Duodenal mucosa (tissue), 2 donors: ENCODE measurements at regions not wholly inside any gene's neighbourhood (a gene's known extent, or its start where the extent isn't known, plus 50 kb on each side); places are given as distances from the start of the nearest gene placed in this dataset.
"Not testable (repeated sequence)": the region's sequence is repeated elsewhere in the genome, so short reads cannot be mapped to it uniquely, and the experiment has no call there.

ENCODE experiments used
- H3K27ac ChIP-seq: one replicate; pipeline ENCODE4 v1.7.0; 2013; ENCODE audit warnings: low read depth, low read length
- H3K27me3 ChIP-seq, 2 donors: one replicate each; pipeline ENCODE4 v1.7.0; 2013; ENCODE audit warnings: low read length in 2 of 2, control low read depth in 1 of 2; ENCODE audit not compliant: insufficient read depth in 2 of 2, control insufficient read depth in 1 of 2
- H3K36me3 ChIP-seq, 2 donors: one replicate each; pipeline ENCODE4 v1.7.0; 2013; ENCODE audit warnings: low read length in 2 of 2, control low read depth in 1 of 2; ENCODE audit not compliant: insufficient read depth in 2 of 2, control insufficient read depth in 1 of 2
- H3K4me1 ChIP-seq, 2 donors: one replicate each; pipeline ENCODE4 v1.7.0; 2013; ENCODE audit warnings: low read length in 2 of 2, control low read depth in 1 of 2; ENCODE audit not compliant: insufficient read depth in 2 of 2, control insufficient read depth in 1 of 2
- H3K4me3 ChIP-seq, 2 donors: one replicate each; pipeline ENCODE4 v1.7.0; 2013; ENCODE audit warnings: low read length in 2 of 2, low read depth in 1 of 2
- H3K9ac ChIP-seq, 2 donors: one replicate each; pipeline ENCODE4 v1.7.0; 2013; ENCODE audit warnings: low read length in 2 of 2, low read depth in 1 of 2
- H3K9me3 ChIP-seq, 2 donors: one replicate each; pipeline ENCODE4 v1.7.0; 2013; ENCODE audit warnings: low read length in 2 of 2, control low read depth in 1 of 2; ENCODE audit not compliant: control insufficient read depth in 1 of 2

GRCh38 chr3:144023543-144023942, 51.9 kb downstream of the DIPK2A start:
- not testable (repeated sequence) for H3K4me1 ChIP-seq, H3K27ac ChIP-seq, H3K9ac ChIP-seq, H3K36me3 ChIP-seq, H3K9me3 ChIP-seq, H3K27me3 ChIP-seq, H3K4me3 ChIP-seq

GRCh38 chr3:144028798-144029411, 57.3 kb downstream of the DIPK2A start:
- no peaks in the 10 kb centered on the region for H3K27me3 ChIP-seq
- no peaks in the 10 kb centered on the region for H3K36me3 ChIP-seq
- no peak overlapping the region for H3K27ac ChIP-seq
- no peak overlapping the region for H3K4me3 ChIP-seq
- H3K4me1 ChIP-seq = no peaks in the 10 kb centered on the region
- H3K9me3 ChIP-seq = no peaks in the 10 kb centered on the region
- H3K9ac ChIP-seq = no peak overlapping the region

DNA sequence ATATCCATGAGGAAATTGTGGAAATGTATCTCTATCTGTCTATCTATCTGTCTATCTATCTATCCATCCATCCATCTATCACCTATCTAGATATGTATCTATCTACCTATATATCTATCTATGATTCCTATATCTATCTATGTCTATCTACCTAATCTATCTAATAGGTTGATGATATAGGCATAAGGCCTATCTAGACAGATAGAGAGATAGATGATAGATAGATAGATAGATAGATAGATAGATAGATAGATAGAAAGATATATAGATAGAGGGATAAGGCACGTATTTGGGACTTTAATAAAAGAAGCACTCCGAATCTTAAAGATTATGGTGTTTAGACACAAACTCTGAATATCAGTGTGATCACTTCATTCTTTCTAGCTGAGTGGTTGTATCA, 58.1 kb downstream of the DIPK2A start:
- H3K27me3 ChIP-seq = no peaks in the 10 kb centered on the region
- H3K27ac ChIP-seq = no peak overlapping the region
- no peaks in the 10 kb centered on the region for H3K36me3 ChIP-seq
- no peak overlapping the region for H3K9ac ChIP-seq
- H3K4me3 ChIP-seq = no peak overlapping the region
- H3K4me1 ChIP-seq = no peaks in the 10 kb centered on the region
- H3K9me3 ChIP-seq = no peaks in the 10 kb centered on the region

DNA sequence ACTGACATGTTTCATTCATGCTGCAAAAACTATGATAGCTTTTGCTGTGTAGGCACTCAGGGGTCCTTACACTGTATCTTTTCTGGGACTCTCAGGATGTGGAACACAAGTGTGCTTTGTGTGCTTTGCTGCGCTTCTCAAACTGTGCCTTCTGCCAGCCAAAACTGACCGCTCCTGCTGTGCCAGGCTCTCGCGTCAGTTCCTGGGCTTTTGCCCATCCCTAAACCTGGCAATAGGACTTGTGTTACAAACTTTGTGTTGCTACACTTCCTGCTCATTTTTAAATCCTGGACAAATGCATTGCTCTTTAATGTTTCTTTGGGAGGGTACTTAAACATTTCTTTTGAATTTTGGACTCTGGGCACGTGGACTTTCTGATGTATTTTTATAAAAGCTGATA, 60.3 kb downstream of the DIPK2A start:
- Histone ChIP-seq H3K27me3 (no peaks in the 10 kb centered on the region), H3K9me3 (no peaks in the 10 kb centered on the region), H3K27ac (no peak overlapping the region), H3K4me3 (no peak overlapping the region), H3K36me3 (no peaks in the 10 kb centered on the region), H3K9ac (no peak overlapping the region), H3K4me1 (no peaks in the 10 kb centered on the region)

GRCh38 chr3:144032531-144033239, 61.1 kb downstream of the DIPK2A start:
- Histone ChIP-seq H3K27ac (no peak overlapping the region), H3K4me3 (no peak overlapping the region), H3K27me3 (no peaks in the 10 kb centered on the region), H3K9ac (no peak overlapping the region), H3K4me1 (no peaks in the 10 kb centered on the region), H3K9me3 (no peaks in the 10 kb centered on the region), H3K36me3 (no peaks in the 10 kb centered on the region)

DNA sequence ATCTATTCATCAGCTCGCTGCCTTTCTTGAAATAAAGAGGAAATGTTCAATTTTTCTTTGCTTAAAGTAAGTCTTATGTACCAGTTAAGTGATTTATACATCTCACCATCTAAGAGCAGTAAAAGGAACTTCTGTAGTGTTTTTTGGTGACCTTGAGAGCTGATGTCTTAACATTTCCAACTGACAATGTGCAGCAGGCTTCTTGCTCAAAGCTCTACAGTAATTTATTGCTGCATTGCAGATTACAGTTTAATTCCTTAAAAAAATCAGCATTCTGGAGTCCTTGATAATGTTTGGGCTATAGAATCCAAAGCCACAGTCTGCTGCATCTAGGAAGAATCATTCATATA, 61.6 kb downstream of the DIPK2A start:
- no peaks in the 10 kb centered on the region for H3K9me3 ChIP-seq
- no peaks in the 10 kb centered on the region for H3K4me1 ChIP-seq
- H3K27ac ChIP-seq = no peak overlapping the region
- H3K27me3 ChIP-seq = no peaks in the 10 kb centered on the region
- H3K4me3 ChIP-seq = no peak overlapping the region
- no peaks in the 10 kb centered on the region for H3K36me3 ChIP-seq
- no peak overlapping the region for H3K9ac ChIP-seq

DNA sequence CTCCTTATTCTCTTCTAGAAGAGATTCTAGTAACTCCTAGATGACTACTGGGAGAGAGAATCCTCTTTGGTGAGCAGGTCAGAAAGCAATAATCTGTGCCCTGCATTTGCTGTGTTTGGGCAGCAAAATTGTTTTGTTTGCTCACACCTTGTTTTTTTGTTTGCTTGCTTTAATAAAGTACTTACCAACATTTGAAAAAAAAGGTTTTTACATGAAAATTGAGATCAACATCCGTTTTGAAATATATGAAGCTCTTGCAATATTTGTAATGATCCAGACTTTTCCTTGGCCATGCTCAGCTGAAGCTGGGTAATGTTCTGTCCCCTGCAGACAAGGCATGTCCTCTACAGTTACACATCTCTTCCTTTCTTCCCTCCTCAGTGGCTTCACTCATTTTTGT, 62.2 kb downstream of the DIPK2A start:
- H3K27me3 ChIP-seq = no peaks in the 10 kb centered on the region
- H3K27ac ChIP-seq = no peak overlapping the region
- H3K4me3 ChIP-seq = no peak overlapping the region
- H3K9ac ChIP-seq = no peak overlapping the region
- H3K36me3 ChIP-seq = no peaks in the 10 kb centered on the region
- no peaks in the 10 kb centered on the region for H3K9me3 ChIP-seq
- H3K4me1 ChIP-seq = no peaks in the 10 kb centered on the region

DNA sequence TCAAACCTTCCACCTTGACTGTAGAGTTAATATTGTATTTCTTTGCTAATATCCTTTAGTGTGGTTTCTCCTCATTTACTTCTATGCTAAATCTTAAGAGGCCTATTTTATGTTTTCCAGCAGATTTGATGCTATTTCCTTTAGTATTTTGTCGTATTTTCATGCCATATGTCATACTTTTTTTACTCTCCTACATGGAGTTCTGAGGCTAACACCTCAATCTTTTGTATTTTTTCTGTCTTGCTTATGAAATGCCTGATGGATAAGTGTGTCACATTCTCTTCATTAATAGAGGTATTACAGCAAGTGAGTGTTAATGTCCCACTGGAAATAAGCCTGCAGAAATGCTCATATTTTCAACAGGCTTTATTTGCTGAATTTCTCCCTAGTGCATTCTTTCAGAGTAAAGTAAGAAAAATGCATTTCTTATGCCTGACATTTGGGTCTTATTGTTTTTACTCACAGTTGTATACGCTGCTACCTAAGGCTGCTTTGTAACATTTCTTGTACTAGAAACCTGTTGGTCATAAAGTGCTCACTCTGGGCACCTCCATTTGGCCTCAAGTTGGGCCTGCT, 63.2 kb downstream of the DIPK2A start:
- no peak overlapping the region for H3K4me3 ChIP-seq
- no peaks in the 10 kb centered on the region for H3K27me3 ChIP-seq
- no peaks in the 10 kb centered on the region for H3K9me3 ChIP-seq
- H3K27ac ChIP-seq = no peak overlapping the region
- H3K36me3 ChIP-seq = no peaks in the 10 kb centered on the region
- H3K4me1 ChIP-seq = no peaks in the 10 kb centered on the region
- no peak overlapping the region for H3K9ac ChIP-seq

DNA sequence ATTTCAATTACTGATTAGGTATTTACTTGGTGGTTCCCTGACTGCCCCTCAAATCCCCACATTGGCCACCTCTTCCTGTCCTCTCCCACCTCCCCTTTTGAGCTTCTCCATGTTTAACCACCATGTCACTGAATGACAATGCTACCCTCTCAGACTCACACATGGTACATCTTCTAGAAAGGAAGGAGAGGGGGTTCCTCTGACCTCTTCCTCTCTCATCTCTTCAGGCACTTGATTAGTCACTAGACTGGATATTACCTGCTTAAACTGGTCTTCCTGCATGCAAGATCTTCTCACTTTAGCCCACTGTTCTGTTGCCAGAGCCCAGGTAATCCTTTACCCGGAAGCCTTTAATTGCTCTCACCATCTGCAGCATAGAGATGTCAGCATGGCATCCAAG, 64.9 kb downstream of the DIPK2A start:
- Histone ChIP-seq H3K9ac (no peak overlapping the region), H3K27ac (no peak overlapping the region), H3K9me3 (no peaks in the 10 kb centered on the region), H3K4me3 (no peak overlapping the region), H3K4me1 (no peaks in the 10 kb centered on the region), H3K27me3 (no peaks in the 10 kb centered on the region), H3K36me3 (no peaks in the 10 kb centered on the region)

- H3K4me3 ChIP-seq = no peak overlapping the region
- no peaks in the 10 kb centered on the region for H3K36me3 ChIP-seq
- peaks cover 0 to 4% of the 10 kb centered on the region in 2 donors for H3K4me1 ChIP-seq
- no peak overlapping the region for H3K9ac ChIP-seq
- no peaks in the 10 kb centered on the region for H3K9me3 ChIP-seq
- H3K27me3 ChIP-seq = no peaks in the 10 kb centered on the region
- H3K27ac ChIP-seq = no peak overlapping the region
These were observed 68.0 kb downstream of the DIPK2A start for GRCh38 chr3:144039661-144040060.
